Kidney epithelial cell (primary cell): ENCODE measurements at regions not wholly inside any gene's neighbourhood (a gene's known extent, or its start where the extent isn't known, plus 50 kb on each side); places are given as distances from the start of the nearest gene placed in this dataset.

ENCODE experiments used
- DNase-seq: peaks from one replicate; pipeline ENCODE4 v3.0.0-alpha.2; 2010; ENCODE audit warnings: low read depth
- H3K27me3 ChIP-seq: 2 replicates; pipeline ENCODE4 v1.6.0; 2011; ENCODE audit warnings: low read length; ENCODE audit not compliant: control insufficient read depth, insufficient read depth
- H3K36me3 ChIP-seq: 2 replicates; pipeline ENCODE4 v1.5.1; 2011; ENCODE audit warnings: low read length; ENCODE audit not compliant: control insufficient read depth, insufficient read depth
- H3K4me3 ChIP-seq: 2 replicates; pipeline ENCODE4 v1.5.1; 2011; ENCODE audit warnings: low read depth, mild to moderate bottlenecking, control low read depth, low read length
- TF ChIP-seq, protein P1 (sequence below): IDR thresholded peaks from 2 replicates; pipeline ENCODE4 v1.5.1; 2011; ENCODE audit warnings: mild to moderate bottlenecking, moderate library complexity, low read length, control low read depth, inconsistent platforms; ENCODE audit not compliant: insufficient read depth, poor library complexity, severe bottlenecking

DNA sequence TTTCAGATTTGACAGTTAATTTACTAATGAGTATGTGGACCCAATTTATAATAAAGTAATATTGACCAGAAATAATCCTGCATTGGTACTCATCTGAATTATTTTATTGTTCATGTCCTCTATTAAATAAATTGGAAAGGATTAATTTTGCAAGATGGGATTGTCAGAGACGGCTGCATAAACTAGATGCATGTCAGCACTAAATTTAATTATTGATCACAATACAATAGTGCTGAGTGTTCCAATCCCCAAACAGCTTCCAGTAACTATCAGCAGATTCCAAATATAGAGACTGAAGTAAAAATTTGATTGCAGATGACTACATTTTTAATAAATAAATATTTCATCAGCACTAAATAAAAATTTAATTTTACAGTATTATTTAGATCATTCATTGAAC, 387.2 kb downstream of the GRB14 start:
- Histone ChIP-seq H3K27me3 (no peaks in the 10 kb centered on the region), H3K4me3 (no peak overlapping the region), H3K36me3 (no peaks in the 10 kb centered on the region)
- TF ChIP-seq, protein P1, sequence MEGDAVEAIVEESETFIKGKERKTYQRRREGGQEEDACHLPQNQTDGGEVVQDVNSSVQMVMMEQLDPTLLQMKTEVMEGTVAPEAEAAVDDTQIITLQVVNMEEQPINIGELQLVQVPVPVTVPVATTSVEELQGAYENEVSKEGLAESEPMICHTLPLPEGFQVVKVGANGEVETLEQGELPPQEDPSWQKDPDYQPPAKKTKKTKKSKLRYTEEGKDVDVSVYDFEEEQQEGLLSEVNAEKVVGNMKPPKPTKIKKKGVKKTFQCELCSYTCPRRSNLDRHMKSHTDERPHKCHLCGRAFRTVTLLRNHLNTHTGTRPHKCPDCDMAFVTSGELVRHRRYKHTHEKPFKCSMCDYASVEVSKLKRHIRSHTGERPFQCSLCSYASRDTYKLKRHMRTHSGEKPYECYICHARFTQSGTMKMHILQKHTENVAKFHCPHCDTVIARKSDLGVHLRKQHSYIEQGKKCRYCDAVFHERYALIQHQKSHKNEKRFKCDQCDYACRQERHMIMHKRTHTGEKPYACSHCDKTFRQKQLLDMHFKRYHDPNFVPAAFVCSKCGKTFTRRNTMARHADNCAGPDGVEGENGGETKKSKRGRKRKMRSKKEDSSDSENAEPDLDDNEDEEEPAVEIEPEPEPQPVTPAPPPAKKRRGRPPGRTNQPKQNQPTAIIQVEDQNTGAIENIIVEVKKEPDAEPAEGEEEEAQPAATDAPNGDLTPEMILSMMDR: no peak
- DNase-seq: no peak

DNA sequence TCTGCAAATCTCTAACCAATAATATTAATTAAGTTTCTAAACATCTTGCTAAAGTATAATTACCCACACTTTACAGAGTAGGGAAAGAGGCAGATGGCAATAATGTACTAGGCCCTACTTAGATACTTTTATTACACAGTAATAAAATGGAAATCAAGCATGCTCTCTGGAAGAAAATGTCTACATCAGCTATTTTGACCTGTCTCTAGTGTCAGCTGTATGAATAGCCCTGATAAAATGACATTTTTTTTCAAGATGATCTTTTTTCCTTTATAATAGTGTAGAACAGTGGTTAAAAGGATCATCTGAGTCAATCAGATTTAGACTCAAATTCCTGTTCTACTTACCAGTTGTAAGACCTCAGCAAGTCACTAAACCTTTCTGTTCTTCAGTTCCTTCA, 397.3 kb downstream of the GRB14 start:
- TF ChIP-seq, protein P1: no peak
- H3K36me3 ChIP-seq: no peaks in the 10 kb centered on the region
- no peak overlapping the region for H3K4me3 ChIP-seq
- H3K27me3 ChIP-seq: no peaks in the 10 kb centered on the region
- no peak for DNase-seq

DNA sequence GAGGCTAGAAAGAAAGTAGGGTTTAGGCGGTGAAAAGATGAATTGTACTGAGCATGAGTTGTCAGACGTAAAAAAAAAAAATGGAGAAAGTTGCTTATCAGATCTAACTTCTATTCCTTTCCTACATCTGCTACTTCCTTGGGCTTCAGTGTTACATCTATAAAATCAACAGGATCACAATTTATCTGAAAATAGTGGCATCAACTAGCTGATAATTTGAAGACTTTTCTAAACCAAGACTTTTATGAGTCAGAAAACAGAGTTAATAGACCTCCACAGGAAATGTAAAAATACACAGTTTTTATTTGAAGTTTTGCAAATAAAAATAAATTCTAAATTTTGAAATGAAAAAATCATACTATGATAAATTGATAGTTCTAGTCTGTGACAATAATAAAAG, 399.8 kb downstream of the GRB14 start:
- DNase-seq: no peak
- TF ChIP-seq, protein P1: no peak
- Histone ChIP-seq H3K27me3 (no peaks in the 10 kb centered on the region), H3K36me3 (no peaks in the 10 kb centered on the region), H3K4me3 (no peak overlapping the region)

DNA sequence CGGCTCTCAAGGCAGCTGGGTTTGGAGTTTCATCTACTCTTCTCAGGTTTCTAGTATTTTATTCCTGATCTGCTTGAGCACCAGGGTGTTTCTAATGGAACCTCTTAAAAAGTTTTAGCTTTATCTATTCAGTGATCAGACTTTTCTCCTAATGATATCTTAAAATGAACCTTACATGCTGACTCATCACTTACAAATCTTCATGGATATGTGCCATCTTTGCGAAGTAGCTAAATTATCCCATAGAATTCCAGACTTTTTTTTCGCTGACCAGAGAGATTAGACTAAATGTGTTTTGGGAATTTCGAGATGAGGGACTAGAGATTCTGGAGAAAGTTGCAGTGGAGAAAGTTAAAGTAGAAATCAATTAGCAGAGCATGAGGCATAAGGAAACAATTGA, 401.0 kb downstream of the GRB14 start:
- H3K36me3 ChIP-seq: no peaks in the 10 kb centered on the region
- no peak overlapping the region for H3K4me3 ChIP-seq
- no peak for DNase-seq
- TF ChIP-seq, protein P1: no peak
- H3K27me3 ChIP-seq: no peaks in the 10 kb centered on the region

DNA sequence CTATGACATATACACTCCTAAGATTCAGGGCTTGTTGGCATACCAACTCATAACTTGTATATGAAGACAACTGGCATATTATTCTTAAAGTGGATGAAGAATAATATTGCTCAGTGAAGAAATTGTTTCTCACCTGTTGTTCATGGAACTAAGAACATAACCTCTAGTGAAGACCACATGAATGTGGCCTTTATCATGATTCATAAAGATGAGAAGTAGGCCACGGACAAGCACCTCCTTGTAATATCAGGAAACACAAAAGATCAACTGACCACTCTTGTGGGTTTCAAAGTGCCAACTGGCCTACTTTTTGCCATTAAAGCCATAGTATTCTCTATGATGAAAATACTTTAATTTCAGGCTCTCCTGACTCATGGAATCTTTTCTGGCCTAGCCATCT, 407.4 kb downstream of the GRB14 start:
- DNase-seq: no peak
- TF ChIP-seq, protein P1: no peak
- no peaks in the 10 kb centered on the region for H3K36me3 ChIP-seq

DNA sequence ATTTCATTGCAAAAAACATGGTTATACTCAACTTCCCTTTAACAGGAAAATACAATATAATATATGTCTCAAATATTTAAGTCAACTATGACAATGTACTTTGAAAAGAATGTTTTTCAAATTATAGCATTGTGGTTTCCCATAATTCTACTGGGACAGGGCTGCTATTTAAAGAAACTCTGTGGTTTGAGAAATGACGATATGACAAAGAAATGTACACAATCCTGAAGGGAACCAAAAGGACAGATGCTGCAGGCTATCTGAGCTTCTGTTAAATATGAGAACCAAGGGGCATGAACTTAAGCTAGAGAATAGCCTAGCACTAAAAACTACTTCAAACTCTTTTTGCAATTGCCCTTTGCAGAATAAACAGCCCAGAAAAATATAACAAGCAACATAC, 415.9 kb downstream of the GRB14 start:
- DNase-seq: no peak
- H3K27me3 ChIP-seq: no peaks in the 10 kb centered on the region
- TF ChIP-seq, protein P1: no peak
- no peak overlapping the region for H3K4me3 ChIP-seq
- H3K36me3 ChIP-seq: no peaks in the 10 kb centered on the region

More for the DNA sequence above, 407.4 kb downstream of the GRB14 start:
- H3K27me3 ChIP-seq: no peaks in the 10 kb centered on the region
- no peak overlapping the region for H3K4me3 ChIP-seq
